DMS114 treated with DMSO at 0.1 percent for 48 hours (cell line): ENCODE measurements at regions not wholly inside any gene's neighbourhood (a gene's known extent, or its start where the extent isn't known, plus 50 kb on each side); places are given as distances from the start of the nearest gene placed in this dataset.
"Not testable (repeated sequence)": the region's sequence is repeated elsewhere in the genome, so short reads cannot be mapped to it uniquely, and the experiment has no call there.

Experiments
- DNase-seq: peaks from one replicate; lab custom pipeline; 2025; ENCODE audit not compliant: unreplicated experiment; lab: John Stamatoyannopoulos, UW

DNA sequence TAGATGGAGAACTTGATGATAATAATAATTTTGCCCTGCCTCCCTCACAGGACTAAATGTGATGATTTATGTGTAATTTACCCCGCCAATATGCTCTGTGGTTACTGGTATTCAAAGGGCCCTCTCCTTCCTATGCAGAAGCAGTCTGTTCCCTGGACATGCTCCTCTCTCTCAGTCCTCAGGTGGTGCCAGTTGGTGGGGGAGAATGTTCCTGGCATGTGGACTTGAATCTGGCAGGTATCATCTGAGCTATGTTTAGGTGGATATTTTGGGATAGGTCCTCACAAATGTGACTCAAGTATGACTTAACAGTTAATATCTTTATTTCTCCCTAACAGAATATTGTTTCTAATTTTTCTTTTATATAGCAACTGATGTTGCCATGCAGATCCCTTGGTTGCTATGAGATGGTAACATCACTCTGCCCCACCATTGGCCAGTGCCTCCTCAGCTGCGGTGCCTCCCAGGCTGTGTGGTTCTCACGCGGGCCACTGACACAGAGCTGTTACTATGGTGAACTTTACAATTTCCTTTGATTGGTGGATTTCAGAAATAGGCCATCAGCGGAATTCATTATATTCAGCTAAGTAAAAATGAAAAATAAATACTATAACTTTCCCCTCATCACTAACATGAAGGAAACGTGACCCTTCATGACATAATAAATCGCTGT lies 106.7 kb upstream of the PELI1 start:
- no peak for DNase-seq

DNA sequence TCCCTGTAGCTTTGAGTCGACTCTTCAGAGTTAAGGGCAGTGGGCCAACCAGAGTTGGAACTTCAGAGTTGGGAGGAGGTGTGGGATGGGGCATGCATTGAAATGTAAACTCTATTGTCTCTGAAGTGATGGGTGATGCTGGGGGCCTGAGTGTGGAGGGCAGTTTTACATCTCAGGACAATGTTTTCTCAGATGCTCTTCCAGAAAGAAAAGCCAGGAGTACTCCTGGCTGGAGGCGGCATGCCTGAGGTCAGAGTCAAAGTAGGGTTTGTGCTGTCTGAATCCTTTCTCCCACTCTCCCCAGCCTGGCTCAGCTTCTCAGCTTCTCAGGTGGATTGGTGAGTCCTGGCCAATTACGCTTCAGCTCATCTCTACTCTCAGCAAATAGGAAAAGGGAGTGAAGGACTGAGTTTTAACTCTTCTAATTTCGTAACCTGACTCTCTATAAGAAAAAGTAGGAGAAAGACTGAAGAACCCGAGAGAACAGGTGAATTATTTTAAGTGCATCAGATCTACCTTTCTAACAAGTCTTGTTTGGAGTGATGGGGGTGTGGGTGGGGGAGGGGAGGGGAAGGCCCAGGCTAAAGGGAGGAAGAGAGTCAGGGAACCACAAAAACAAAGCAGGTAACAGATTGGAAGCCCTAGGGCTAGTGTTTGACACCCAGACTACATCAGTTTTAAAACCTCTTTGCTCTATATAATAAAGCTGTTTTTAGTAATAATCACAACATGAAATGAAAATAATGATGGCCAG lies 107.5 kb upstream of the PELI1 start:
- no peak for DNase-seq

DNA sequence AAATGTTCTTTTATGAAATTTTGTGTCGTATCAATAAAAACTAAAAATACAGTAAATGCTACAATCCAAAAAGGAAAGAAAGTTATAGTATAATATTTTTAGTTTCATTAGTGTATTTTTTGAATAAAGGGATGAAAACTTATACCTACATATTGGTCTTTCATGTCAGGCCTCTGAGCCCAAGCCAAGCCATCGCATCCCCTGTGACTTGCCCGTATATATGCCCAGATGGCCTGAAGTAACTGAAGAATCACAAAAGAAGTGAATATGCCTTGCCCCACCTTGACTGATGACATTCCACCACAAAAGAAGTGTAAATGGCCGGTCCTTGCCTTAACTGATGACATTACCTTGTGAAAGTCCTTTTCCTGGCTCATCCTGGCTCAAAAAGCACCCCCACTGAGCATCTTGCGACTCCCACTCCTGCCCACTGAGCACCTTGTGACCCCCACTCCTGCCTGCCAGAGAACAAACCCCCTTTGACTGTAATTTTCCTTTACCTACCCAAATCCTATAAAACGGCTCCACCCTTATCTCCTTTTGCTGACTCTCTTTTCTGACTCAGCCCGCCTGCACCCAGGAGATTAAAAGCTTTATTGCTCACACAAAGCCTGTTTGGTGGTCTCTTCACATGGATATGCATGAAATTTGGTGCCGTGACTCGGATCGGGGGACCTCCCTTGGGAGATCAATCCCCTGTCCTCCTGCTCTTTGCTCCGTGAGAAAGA lies 108.2 kb upstream of the PELI1 start:
- not testable (repeated sequence) for DNase-seq

DNA sequence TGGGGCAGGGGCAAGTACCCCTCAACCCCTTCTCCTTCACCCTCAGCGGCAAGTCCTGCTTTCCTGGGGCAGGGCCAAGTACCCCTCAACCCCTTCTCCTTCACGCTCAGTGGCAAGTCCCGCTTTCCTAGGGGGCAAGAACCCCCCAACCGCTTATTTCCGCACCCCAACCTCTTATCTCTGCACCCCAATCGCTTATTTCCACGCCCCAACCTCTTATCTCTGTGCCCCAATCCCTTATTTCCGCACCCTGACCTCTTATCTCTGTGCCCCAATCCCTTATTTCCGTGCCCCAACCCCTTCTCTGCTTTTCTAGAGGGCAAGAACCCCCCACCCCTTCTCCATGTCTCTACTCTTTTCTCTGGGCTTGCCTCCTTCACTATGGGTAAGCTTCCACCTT lies 109.2 kb upstream of the PELI1 start:
- DNase-seq = not testable (repeated sequence)

DNA sequence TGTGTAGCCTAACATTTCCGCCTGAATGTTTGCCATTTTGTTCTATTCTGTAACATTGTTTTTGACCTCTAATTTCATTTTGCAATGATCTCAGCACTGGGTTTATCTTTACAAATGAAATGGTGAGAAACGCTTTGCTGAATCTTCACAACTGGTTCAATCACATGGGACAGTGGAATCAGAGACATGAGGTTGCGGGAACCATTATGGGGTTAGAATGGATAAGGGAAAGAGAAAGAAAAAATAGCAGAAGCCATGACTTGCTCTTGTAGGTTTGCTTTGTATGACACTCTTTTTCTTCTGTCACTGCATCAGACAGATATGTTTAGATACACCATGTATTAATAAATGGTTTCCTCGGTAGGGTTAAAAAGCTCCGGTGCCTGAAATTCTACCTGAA lies 114.3 kb upstream of the PELI1 start:
- DNase-seq = no peak

DNA sequence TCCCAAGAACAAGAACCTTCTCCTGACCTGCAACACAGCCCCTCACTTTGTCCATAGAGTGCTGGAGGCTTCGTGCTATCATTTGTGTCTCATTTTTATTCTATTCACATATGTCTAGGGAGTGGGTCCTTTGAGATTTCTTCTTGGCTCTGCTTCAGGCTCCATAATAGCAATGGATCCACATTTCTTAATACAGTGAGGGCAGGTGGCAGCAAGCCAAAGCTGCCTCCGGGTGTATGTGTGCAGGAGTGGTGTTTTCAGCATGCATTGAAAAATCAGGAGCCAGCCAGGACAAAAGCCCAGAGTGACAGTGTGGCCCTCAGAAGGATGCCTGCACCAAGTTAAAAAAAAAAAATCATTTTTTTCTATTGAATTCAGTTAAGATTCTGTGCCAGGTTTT lies 115.1 kb upstream of the PELI1 start:
- no peak for DNase-seq

DNA sequence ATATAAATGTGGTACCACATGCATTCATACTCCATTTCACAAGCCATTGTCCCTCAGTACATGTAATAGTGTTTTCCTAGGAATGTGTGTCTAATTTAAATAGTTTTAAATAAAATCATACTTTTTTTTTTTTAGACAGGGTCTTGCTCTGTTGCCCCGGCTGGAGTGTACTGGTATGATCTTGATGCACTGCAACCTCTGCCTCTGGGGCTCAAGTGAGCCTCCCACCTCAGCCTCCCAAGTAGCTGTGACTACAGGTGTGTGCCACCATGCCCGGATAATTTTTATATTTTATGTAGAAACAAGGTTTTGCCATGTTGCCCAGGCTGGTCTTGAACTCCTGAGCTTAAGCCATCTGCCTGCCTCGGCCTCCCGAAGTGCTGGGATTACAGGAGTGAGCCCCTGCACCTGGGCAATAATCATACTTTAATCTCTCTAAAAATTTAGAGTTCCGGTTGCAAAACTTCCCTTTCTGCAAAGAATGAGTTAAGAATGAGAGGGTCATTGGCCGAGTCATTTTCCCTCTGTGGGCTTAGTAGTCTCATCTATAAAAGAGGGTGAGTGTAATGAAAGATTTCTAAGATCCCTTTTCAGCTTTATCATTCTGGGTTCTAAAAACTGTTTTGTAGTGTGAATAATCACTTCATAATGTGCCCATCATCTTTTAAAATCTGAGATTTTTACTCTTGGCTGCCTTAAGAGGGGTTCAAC lies 116.0 kb upstream of the PELI1 start:
- DNase-seq = no peak

DNA sequence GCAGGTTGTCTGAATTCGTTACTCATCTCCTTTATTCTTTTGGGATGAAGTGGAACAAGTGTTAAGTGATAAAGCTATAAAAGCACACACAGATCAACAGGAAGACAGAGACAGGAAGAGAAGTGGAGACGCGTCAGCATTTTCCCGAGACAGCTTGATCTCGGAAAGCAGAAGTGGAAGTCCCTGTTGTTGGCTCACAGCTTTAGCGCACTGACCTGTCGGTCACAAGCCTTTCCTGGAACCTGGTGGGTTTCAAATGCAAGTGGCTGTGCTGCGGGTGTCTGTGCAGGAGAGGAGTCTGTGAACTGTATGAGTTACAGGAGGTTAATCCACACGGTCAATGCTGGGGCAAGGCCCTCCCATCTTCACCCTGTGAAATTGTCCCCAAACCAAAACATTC lies 116.6 kb upstream of the PELI1 start:
- no peak for DNase-seq

DNA sequence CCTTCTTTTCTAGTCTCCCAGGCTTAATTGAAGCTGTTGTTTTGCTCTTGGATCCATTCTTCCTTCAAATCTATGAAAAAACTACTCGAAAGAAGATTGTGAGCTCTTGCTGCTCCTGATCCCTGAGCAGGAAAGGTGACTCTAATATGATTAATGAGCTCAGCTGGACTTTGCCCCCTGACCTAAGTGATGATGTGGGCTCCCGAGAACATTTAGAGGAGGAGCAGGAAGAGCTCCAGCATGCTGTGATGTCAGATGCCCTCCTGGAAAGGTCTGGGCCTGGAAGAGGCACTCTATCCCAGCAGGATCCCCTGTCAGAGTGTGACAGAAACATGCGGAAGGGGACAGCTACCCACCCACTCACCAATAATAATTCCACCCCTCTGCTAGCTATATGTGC lies 117.9 kb upstream of the PELI1 start:
- no peak for DNase-seq

DNA sequence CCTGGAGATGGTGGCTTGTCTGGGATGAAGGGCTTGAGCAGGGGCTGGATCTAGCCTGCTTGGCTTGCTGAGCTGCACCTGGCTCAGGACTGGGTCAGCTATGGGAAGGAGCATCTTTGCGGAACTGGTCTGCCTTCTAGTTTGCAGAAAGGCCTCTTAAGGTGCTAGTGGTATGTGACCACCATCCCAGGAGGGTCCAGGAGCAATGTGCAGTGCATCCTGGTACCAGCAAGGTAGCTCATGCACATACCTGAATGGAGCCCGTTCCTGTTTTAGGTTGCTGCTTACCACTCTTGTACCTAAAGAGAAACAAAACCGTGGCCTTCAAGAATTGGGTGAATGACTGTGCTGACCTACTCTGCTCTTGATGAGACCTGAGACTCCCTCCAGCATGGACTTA lies 118.6 kb upstream of the PELI1 start:
- DNase-seq = no peak

DNA sequence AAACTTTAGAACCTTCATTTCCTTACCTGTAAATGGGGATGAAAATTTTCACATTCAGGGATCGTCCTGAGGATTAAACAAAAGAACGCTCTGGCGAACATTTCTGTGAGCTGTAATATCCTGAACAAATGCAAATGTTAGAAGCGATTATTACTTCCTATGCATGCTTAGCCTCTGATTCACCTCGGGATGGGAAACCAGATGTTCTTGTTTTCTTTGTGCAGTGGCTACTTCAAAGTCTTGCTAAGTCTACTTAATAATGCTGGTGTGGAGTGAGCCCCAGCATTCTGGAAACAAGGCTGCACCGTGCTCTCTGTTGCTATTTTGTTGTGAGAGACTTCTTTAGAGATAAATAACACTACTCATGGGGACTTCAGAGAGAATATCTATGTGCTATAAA lies 119.1 kb upstream of the PELI1 start:
- DNase-seq = no peak

DNA sequence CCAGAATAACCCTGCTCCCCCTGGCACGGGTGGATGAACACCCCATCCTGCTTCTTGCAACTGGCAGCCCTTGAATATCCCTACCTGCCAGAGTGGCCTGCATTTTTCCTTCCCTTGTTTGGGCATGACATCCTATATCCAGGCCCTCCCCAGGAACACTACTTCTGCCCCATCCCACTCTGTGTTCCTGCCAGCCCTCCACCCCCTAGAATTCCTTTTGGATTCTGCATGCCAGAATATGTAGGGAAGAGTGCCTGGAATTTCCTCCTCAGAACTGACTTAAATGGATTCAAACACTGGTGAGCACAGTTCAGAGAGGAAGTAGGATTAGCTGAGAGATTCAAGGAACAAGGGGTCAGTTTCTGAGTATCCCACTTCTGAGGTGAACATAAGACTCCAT lies 123.5 kb upstream of the PELI1 start:
- no peak for DNase-seq

DNA sequence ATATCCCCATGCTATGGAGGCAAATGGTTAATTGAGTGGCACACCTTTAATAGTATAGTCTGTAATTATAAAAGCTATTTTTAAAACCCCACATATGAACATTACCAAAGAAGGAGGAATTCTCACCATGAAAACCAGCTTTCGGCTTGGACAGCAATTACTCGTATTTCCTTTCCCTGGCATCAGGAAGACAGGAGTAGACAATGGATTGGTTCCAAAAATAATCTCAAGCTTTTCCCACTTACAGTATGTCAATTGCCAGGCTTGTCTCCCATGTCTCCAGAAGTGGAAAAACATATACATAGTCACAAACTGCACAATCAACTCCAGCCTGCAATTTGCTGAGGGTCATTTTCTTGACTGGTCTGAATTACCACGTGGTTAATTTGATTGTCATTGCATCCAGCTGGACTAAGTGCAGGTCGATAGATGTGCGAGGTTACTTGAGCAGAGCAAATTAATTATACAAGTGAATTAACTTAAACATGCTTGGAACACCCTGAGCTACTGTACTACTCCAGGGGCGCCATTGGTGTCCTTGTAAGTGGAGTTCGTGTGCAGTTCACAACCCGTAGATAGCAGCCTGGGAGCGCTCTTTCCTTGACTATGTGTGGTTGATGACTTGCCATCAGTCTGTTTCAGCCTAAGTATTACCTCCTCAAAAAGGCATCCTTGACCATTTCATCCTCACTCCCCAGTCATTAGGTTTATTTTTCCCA lies 124.3 kb upstream of the PELI1 start:
- DNase-seq = no peak

DNA sequence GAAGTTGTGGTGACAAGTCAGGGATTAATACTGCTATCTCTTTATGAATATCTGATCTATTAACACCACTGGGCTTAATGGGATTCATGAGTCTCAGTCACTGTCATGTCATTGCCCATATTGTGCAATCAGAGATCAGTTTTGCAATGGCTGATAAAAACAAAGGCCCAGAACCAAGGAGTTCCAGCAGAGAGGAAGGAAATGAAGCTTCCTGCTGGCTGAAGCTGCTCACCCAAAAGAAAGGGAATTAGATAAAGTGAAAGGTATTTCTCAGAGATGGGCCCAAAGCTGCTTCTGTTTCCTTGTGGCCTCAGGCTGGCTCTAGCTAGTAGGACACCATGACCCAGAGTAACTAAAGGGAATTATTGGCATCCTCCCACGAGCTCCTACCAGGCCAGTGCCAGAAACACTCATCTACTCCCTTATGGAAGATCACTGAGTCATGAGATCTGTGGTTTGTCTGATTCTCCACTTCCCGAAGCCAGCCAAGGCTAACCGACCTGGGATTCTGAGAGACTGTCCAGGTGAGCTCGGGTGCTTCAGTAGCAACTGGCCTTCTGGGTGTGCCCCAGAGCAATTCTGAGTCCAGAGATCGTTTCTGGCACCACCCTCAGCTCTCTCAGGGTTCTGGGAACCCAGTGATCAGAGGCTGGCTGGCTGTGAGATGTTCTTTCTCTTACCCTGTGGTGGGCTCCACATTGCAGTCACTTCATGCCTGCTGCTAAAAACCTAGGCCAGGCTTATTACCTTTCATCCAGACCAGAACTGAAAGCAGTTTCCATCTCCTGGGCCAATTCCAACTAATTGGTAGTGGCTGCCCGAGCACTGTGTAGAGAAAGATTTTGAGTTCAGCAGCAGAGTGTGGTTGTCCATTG lies 129.5 kb upstream of the PELI1 start:
- no peak for DNase-seq

DNA sequence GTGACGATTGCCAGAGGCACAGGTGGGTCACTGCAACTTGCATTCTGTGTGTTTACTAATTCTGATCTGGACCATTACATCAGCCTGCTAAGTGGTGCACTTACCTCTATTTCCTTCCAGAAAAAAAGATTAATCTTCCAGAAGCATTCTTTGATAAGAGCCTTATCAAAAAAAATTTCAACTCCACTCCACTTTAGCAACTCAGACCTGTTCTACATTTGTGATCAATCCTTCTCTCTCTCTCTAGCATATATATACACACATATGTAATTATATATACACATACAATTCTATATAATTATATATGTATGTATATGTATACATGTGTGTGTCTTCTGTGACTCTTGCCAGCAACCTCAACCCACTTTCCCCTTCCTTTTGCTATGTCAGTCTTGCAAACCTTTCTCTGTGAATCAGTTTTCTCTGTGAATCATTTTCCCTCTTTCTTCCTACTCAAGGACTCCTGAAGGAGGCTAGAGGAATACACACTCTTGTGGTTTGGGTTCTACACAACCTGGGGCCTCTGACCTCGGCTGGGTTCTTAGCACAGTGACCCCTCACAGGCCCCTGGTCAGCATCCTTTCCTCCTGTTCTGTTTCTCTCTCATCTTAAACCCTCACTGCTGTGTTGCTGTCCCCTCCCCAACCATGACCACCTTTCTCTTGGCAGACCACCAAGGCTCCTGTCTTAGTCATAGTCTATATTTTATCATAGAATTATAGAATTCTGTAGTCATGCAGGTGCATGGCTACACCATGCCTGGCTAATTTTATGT lies 130.4 kb upstream of the PELI1 start:
- DNase-seq = no peak

DNA sequence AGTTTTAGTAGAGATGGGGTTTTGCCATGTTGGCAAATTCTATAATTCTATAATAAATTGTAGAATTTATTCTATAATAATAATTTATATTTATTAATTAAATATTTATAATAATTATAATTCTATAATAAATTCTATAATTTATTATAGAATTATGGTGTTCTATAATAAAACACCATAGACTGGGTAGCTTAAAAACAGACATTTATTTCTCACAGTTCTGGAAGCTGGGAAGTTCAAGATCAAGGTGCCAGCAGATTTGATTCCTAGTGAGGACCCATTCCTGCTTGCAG lies 130.9 kb upstream of the PELI1 start:
- no peak for DNase-seq

DNA sequence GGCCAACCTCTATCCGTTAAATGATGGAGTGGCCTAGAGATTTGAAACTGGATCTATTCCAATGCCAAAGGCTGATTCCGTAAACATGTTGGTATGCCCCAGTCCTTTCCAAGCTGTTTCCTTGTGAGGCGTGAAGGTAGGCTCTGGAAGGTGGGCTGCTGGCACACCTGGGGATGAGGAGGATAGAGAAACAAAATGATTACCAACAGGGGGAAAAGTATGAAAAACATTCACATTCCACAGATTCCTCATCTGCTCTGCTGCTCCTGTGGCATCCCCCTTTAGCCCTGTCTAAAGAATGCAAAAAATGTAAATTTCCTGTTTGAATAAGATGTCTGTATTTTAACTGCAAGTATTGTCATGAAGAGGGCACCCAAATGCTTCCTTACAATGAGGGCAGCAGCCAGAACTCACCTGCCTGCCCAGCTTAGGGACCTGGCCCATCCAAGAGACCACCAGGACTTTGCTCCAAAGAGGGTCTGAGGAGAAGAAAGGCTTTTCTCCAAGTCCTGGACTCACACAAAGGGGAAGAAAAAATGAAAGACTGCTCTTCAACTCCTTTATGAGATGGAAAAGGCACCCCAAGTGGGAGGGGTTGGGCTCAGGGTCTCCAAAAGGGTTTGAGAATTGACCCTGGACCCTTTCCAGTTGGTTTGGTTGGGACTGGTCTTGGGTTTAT lies 132.3 kb upstream of the PELI1 start:
- DNase-seq = no peak

DNA sequence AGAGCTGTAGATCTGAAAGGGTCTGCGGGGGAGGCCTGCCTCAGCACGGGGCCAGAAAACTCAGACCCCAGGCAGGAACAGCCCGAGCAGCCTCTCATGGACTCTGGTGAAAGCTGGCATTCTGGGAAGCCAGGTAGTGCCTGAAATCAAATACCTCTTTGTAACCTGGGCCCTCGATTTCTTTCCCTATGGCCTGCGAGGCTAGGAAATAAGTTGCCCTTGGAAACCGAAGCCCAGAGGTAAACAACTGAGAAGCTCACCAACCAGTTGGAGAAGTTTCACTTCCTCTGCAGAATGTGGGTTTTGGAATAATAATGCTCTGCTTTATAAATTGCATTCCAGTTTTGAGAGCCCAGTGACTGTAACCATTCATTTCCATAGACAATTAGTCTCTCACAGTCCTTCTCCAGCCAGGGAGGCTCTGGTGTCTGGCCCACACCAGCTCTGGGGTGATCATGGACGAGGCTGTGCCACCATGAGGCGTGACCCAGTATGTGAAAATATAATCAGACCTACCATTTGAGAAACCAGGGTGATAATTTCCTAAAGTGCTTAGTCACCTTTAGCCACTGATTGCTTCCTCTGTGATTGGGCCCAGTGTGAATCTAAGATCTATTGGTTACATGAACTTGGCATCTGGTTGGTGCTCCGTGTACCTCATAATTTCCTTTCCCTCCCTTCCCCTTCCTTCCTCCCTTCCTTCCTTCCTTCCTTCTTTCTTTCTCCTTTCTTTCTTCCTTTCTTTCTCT lies 133.1 kb upstream of the PELI1 start:
- DNase-seq = no peak
